HG03457 (cell line): ENCODE measurements at regions not wholly inside any gene's neighbourhood (a gene's known extent, or its start where the extent isn't known, plus 50 kb on each side); places are given as distances from the start of the nearest gene placed in this dataset.
A peak's percentile ranks its signal among the peaks of the same experiment; 100 is the strongest.

ENCODE experiments used
- ATAC-seq: cut with Tn5 transposase; IDR thresholded peaks from one replicate; pipeline ENCODE4 v1.9.1; 2021; ENCODE audit warnings: moderate number of reproducible peaks; ENCODE audit not compliant: unreplicated experiment

- peak; percentile 61 for ATAC-seq
Measured at GRCh38 chr12:67452119-67452805, 183.1 kb downstream of the CAND1 start.

- ATAC-seq, result no peak
Measured at GRCh38 chr12:67453191-67453590, 184.0 kb downstream of the CAND1 start.

- ATAC-seq, result no peak
Measured at GRCh38 chr12:67455236-67455635, 186.1 kb downstream of the CAND1 start.

- ATAC-seq, result no peak
Measured at GRCh38 chr12:67456431-67456901, 187.3 kb downstream of the CAND1 start.

- no peak for ATAC-seq
Measured at GRCh38 chr12:67457136-67457535, 188.0 kb downstream of the CAND1 start.

- no peak for ATAC-seq
Measured at GRCh38 chr12:67457778-67458665, 188.9 kb downstream of the CAND1 start.

GRCh38 chr12:67459173-67459572 is 189.4 kb upstream of the DYRK2 start:
- ATAC-seq, result no peak

- ATAC-seq, result no peak
Measured at GRCh38 chr12:67459578-67459977, 189.0 kb upstream of the DYRK2 start.

GRCh38 chr12:67460388-67460787 is 188.2 kb upstream of the DYRK2 start:
- ATAC-seq, result no peak

- no peak for ATAC-seq
Measured at GRCh38 chr12:67468549-67469245, 179.8 kb upstream of the DYRK2 start.

- no peak for ATAC-seq
Measured at GRCh38 chr12:67469666-67470065, 178.9 kb upstream of the DYRK2 start.

GRCh38 chr12:67471810-67472209 is 176.7 kb upstream of the DYRK2 start:
- no peak for ATAC-seq

GRCh38 chr12:67472539-67472938 is 176.0 kb upstream of the DYRK2 start:
- ATAC-seq, result no peak

GRCh38 chr12:67474934-67475620 is 173.5 kb upstream of the DYRK2 start:
- no peak for ATAC-seq

- ATAC-seq, result no peak
Measured at GRCh38 chr12:67475725-67476124, 172.8 kb upstream of the DYRK2 start.

- no peak for ATAC-seq
Measured at GRCh38 chr12:67477681-67478265, 170.8 kb upstream of the DYRK2 start.

- ATAC-seq, result peak; percentile 54
Measured at GRCh38 chr12:67482751-67483661, 165.5 kb upstream of the DYRK2 start.

GRCh38 chr12:67483871-67484554 is 164.5 kb upstream of the DYRK2 start:
- no peak for ATAC-seq
